Endothelial cell of umbilical vein (primary cell): ENCODE measurements at regions not wholly inside any gene's neighbourhood (a gene's known extent, or its start where the extent isn't known, plus 50 kb on each side); places are given as distances from the start of the nearest gene placed in this dataset.

Source experiments
- POLR2AphosphoS5 ChIP-seq: IDR thresholded peaks from 2 replicates; pipeline ENCODE4 v1.6.1; 2012; ENCODE audit warnings: low read depth, mild to moderate bottlenecking, control low read depth, low read length, moderate library complexity; ENCODE audit not compliant: insufficient read depth
- TF ChIP-seq, protein P1 (sequence below), 2 donors: IDR thresholded peaks; 1 replicate in 1 of 2; 2 replicates in 1 of 2; pipeline ENCODE4 v1.5.1; 2011; ENCODE audit warnings: low read length in 2 of 2, mild to moderate bottlenecking in 2 of 2, moderate library complexity in 2 of 2, control low read depth in 1 of 2, inconsistent platforms in 1 of 2, low read depth in 1 of 2; ENCODE audit not compliant: insufficient read depth in 1 of 2; ENCODE audit errors: extremely low read depth in 1 of 2

- TF ChIP-seq, protein P1, sequence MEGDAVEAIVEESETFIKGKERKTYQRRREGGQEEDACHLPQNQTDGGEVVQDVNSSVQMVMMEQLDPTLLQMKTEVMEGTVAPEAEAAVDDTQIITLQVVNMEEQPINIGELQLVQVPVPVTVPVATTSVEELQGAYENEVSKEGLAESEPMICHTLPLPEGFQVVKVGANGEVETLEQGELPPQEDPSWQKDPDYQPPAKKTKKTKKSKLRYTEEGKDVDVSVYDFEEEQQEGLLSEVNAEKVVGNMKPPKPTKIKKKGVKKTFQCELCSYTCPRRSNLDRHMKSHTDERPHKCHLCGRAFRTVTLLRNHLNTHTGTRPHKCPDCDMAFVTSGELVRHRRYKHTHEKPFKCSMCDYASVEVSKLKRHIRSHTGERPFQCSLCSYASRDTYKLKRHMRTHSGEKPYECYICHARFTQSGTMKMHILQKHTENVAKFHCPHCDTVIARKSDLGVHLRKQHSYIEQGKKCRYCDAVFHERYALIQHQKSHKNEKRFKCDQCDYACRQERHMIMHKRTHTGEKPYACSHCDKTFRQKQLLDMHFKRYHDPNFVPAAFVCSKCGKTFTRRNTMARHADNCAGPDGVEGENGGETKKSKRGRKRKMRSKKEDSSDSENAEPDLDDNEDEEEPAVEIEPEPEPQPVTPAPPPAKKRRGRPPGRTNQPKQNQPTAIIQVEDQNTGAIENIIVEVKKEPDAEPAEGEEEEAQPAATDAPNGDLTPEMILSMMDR (IDR thresholded peaks at IDR 0.05; ENCODE audit: extremely low read depth in 1 of 2, insufficient read depth in 1 of 2, low read depth in 1 of 2, low read length in 2 of 2), result no peak
- TF ChIP-seq POLR2AphosphoS5, result no peak
Measured at GRCh38 chr9:119020284-119020683, 349.0 kb downstream of the BRINP1 start.
